Upper lobe of left lung (tissue), 4 donors: ENCODE measurements at regions not wholly inside any gene's neighbourhood (a gene's known extent, or its start where the extent isn't known, plus 50 kb on each side); places are given as distances from the start of the nearest gene placed in this dataset.

Source experiments
- EP300 ChIP-seq, 4 donors: sonication (generic); formaldehyde crosslinking; IDR thresholded peaks; one replicate each; pipeline ENCODE4 v1.5.1; 2017; ENCODE audit warnings: antibody characterized with exemption in 4 of 4, control low read depth in 2 of 4
- POLR2A ChIP-seq, 4 donors: fragments of 450-650 bp; IDR thresholded peaks; one replicate each; pipeline ENCODE4 v1.5.1; 2016 to 2017; ENCODE audit warnings: antibody characterized with exemption in 4 of 4, mild to moderate bottlenecking in 2 of 4
- POLR2AphosphoS5 ChIP-seq, 2 donors: sonication (generic); formaldehyde crosslinking; IDR thresholded peaks; one replicate each; pipeline ENCODE4 v1.5.1; 2017; ENCODE audit warnings: antibody characterized with exemption in 2 of 2
- TF ChIP-seq, protein P1 (sequence below), 6 experiments: fragments of 450-650 bp in 4 of 6; fragments of 200-600 bp in 2 of 6; sonication (generic) in 2 of 6; IDR thresholded peaks; one replicate each; pipeline ENCODE4 v1.5.1; 2016 to 2019; ENCODE audit warnings: antibody characterized with exemption in 6 of 6

DNA sequence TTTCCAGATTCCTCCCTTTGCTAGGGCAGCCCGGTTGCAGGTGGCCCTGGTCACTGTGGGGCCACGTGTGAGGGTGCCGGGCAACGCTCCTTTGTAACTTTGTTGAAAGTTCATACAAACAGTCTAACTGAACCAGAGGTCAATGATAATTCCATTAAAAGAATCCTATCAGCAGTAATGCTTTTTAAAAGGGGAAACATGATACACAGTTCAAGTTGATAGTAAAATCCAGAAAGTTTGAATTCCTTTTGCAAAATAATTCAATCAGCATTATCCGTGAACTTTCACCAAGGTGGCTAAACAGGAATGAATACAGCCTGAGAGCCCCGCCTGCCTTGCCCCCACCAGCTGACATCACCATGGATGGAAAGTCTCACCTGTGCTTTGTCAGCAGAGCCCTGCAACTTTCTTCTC is 166.2 kb downstream of the ACKR3 start:
- TF ChIP-seq, protein P1, sequence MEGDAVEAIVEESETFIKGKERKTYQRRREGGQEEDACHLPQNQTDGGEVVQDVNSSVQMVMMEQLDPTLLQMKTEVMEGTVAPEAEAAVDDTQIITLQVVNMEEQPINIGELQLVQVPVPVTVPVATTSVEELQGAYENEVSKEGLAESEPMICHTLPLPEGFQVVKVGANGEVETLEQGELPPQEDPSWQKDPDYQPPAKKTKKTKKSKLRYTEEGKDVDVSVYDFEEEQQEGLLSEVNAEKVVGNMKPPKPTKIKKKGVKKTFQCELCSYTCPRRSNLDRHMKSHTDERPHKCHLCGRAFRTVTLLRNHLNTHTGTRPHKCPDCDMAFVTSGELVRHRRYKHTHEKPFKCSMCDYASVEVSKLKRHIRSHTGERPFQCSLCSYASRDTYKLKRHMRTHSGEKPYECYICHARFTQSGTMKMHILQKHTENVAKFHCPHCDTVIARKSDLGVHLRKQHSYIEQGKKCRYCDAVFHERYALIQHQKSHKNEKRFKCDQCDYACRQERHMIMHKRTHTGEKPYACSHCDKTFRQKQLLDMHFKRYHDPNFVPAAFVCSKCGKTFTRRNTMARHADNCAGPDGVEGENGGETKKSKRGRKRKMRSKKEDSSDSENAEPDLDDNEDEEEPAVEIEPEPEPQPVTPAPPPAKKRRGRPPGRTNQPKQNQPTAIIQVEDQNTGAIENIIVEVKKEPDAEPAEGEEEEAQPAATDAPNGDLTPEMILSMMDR (IDR thresholded peaks at IDR 0.05) = no peak
- TF ChIP-seq POLR2AphosphoS5 (IDR thresholded peaks at IDR 0.05) (no peak), POLR2A (IDR thresholded peaks at IDR 0.05) (no peak), EP300 (IDR thresholded peaks at IDR 0.05) (no peak)
